Esophagus mucosa (tissue), 1 donor: ENCODE measurements at regions not wholly inside any gene's neighbourhood (a gene's known extent, or its start where the extent isn't known, plus 50 kb on each side); places are given as distances from the start of the nearest gene placed in this dataset.
A peak's percentile ranks its signal among the peaks of the same experiment; 100 is the strongest.
"Not testable (repeated sequence)": the region's sequence is repeated elsewhere in the genome, so short reads cannot be mapped to it uniquely, and the experiment has no call there.

Source experiments
- ATAC-seq: fragments of 200-7000 bp; cut with Tn5 transposase; one replicate; pipeline ENCODE4 v1.9.1; 2020
- donor health status: DM: yes; HTN: yes; CAD: no.

DNA sequence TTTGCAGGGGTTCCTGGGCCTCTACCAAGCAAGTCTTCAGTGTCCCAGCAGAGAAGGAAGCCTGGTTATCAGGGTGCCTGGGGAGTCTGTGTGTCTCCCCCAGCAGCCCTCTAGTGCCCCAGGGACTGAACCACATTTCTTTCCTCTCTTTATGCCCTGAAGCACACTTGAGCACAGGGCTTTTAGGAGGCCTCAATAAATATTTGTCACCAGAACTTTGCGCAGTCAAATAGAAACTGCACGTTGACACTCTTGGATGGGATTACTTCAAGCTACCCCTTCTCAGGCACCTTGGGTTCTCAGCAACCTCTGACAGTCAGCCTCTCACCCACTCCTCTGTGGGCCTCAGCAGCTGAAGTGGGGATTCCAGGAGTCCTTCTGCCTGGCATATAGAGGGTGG, 226.6 kb upstream of the HES1 start:
- no peak for ATAC-seq

DNA sequence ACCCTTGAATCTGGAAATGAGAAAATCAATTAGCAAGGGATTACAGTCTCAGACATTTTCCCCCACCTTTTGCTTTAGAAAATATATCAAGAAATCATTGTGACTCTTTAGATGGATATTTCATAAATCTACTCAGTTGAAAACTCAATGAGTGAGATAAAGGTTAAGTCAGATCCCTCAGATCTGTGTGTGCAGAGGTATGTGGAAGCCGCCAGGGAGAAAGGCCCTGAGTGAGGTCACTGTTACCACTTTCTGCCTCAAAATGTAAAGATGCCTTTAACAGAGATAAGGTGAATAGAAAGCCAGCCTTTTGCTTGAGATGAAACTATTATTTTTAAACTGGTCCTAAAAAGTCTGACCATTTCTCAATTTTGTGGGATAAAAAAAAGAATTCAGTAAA, 225.6 kb upstream of the HES1 start:
- ATAC-seq, result no peak

- peak; percentile 56 for ATAC-seq
Measured at GRCh38 chr3:193910886-193911738, 224.8 kb upstream of the HES1 start.

DNA sequence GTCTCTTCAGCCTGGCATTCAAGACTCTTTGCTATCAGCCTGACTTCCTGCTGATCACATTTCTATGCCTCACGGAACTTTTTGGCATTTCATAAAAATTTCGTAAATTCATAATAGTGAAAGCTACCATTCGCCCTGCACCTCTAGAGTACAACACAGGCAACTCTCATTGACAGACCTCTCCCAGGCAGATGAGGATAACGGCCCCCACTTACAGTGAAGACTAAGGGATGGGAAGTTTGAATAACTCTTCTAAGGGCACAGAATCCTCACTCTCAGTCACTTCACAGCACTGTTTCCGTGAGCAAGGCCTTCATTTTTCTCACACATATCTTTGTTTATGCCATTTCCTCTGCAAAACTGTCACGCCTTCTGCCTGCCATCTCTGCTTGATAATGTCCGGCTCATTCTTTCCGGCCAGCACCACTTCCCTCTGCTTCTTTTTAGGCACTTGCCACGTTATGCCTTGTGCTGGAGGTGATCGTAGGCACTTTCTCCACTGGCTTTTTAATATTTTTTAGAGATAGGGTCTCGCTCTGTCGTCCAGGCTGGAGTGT, 224.1 kb upstream of the HES1 start:
- ATAC-seq, result no peak

DNA sequence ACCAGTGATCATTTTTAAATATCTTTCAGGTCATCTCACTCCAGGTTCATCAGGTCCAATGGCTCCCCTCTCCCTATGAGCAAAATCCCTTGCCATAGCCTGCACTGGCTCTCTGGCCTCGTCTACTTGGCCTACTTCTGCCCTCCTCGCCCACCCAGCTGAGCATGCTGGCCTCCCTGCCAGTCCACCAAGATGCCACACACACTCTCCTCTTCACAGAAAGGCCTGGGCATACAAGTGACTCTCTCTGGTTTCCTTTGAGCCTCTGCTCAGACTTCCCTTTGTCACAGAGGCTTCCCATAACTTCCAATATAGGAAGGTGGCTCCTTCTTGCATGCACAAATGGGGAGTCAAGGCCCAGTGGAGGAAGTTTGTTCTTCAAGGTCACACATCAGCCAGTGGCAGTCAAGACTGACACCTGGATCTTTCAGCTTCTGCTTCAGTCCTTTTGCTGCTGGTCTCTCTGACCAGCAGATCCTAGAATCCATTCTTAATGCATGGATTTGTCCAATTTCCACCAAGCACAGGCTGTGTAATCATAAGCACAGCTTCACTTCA, 223.2 kb upstream of the HES1 start:
- ATAC-seq, result no peak

GRCh38 chr3:193914602-193915001, 221.3 kb upstream of the HES1 start:
- no peak for ATAC-seq

GRCh38 chr3:193915099-193915498, 220.8 kb upstream of the HES1 start:
- ATAC-seq, result no peak

DNA sequence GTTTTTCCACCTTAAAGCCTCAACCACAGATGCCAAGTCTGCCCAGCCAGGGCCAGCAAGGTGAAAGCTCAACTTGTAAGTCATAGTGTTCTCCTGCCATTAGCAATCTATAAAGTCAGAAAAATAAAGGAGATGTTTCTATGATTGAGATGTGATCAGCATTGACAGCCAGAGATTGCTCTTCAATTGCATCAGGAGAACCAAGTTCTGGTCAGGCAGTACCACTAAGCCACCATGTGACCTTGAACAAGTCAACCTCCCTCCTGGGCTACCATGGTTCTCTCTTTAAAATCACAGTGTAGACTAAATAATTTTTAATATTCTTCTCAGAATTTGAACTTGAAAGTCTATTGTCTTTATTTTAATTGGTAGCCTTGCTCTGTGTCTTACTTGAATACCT, 220.3 kb upstream of the HES1 start:
- no peak for ATAC-seq

GRCh38 chr3:193917158-193917557, 218.8 kb upstream of the HES1 start:
- ATAC-seq, result no peak

DNA sequence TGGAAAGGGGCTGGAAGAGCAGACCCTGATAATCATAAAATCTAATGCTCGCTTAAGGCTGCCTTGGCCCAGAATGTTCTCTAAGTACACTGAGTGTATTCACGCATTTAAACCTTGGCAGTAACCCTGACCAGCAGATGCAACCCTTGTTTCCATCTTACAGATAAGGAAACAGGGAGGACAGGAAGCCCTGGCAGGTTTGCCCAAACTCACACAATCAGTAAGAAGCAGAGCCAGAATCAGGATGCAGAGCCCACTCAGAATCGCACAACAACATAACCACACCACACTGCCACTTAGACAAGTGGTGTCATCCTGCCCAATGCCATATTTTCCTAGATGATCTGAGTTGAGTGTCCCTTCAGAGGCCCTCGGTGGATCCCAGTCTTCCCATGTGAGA, 214.5 kb upstream of the HES1 start:
- ATAC-seq, result no peak

DNA sequence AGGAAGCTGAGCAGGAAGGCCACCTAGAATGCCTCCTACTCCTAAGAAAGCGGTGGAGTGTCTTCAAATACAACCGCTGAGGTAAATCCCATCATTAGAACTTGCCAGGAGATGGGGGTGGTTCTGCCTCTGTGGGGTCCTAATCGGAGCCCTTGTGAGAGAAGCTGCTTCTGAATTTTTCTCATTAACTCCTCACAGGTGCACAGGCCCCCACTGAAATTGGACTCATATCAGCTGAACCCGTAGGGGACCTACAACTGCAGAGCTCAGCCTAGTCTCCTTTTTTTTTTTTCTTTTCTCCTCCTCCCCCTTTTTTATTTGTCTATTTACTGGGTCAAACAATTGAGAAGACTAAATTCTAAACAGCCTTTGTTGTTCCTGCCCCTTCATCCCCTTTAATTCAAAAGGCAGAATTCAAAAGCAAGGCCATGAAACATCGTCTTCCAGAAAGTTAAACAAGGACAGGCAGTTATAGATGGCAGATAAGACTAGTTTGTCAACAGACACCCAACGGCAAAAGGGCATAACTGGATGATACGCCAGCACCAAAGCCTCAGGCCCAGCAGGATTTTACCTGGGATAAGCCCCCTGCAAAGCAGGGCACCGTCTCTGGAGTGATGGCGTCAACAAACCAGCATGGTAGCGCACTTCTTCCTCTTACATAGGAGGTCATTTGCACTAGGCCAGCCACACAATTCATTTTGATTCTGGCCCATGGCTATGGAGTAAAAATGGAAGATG, 213.7 kb upstream of the HES1 start:
- no peak for ATAC-seq

- not testable (repeated sequence) for ATAC-seq
Measured at GRCh38 chr3:193923958-193924357, 212.0 kb upstream of the HES1 start.

- ATAC-seq, result not testable (repeated sequence)
Measured at GRCh38 chr3:193926071-193926470, 209.9 kb upstream of the HES1 start.

DNA sequence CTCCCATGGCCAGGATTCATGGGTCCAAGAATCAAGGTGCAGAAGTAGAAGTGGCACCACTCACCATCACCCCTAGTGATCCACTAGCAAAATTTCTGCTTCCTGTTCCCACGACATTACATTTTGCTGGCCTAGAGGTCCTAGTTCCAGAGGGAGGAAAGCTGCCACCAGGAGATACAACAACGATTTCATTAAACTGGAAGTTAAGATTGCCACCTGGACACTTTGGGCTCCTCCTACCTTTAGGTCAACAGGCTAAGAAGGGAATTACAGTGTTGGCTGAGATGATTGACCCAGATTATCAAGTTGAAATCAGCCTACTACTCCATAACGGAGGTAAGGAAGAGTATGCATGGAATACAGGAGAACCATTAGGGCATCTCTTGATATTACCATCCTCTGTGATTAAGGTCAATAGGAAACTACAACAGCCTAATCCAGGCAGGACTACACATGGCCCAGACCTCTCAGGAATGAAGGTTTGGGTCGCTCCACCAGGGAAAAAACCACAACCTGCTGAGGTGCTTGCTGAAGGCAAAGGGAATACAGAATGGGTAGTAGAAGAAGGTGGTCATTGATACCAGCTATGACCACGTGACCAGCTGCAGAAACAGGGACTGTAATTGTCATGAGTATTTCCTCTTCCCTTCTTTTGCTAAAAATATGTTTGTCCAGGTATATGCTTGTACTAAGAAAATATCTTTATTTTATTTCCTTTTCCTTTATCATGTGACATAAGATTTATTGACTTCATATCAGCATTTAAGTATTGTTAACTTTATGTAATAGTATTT, 208.3 kb upstream of the HES1 start:
- ATAC-seq, result not testable (repeated sequence)

DNA sequence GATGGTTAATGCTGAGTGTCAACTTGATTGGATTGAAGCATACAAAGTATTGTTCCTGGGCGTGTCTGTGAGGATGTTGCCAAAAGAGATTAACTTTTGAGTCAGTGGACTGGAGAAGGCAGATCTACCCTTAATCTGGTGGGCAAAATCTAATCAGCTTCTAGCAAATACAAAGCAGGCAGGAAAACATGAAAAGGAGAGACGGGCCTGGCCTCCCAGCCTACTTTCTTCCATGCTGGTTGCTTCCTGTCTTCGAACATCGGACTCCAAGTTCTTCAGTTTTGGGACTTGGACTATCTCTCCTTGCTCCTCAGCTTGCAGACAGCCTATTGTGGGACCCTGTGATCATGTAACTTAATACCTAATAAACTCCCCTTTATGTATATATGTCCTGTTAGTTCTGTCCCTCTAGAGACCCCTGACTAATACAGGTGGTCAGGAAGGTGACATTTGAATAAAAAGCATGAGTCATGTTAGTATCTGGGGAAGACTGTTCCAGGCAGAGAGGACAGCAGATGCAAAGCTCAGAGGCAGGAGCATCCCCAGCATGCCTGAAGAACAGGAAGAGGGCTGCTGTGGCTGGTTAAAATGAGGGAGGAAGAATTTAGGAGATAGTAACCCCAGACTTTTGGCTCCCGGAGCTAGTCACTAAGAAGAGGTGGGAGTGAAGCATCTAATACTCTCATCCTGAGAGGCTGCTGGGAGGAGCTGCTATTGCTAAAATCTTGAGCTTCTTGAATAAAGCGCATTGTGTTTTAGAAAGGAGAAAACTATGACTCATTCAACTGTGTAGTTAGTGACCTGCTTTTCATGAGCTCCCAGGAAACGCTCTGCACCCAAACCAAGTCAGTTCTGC, 207.4 kb upstream of the HES1 start:
- ATAC-seq, result peak; percentile 96

GRCh38 chr3:193929373-193929772, 206.6 kb upstream of the HES1 start:
- ATAC-seq, result no peak

DNA sequence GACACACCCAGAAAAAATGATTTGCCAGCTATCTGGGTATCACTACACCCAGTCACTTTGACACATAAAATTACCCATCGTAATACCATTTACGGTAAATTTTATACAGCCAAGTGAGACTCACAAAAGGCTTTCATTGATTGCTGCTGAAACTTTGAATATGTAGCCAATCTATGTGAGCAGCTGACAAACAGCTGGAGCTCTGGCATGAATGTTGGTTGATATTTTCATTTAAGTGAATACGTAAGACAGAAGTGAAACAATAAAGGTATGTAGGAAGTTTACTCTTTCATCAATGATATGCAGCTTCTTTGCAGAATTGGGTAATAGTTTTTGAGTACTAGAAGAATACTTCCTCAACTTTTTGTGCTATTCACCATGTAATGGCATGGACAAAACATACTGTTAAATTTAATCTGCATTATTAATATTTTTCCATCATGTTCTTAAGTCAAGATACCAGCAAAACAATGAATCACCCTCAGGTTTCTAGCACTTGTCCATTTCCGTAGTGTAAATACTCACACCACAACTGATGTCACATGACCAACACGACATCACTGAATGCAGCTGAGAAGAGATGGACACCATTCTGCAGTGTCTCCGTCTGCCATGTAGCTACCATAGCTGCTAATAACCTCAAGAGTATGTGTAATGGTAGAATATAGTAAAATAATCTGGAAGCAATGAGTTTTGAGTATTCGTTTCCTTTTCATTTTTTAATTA, 205.9 kb upstream of the HES1 start:
- no peak for ATAC-seq

DNA sequence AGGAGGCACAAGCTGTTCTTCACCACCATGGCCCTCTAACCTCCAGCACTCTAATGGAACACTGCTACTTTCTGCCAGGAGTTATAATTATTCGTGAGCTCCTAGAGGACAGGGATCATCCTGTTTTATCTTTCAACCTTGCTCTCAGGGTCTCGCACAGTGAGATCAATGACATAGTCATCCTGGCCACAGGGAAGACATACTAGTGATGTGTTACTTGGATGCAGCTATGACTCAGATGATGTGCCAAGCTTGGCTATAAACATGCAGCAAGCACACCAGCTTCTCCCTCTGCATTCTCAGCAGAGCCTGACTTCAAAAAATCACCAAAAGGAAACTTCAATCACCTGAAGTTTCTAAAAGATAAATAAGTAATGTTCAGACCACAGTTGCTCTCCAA, 203.8 kb upstream of the HES1 start:
- ATAC-seq, result no peak

- no peak for ATAC-seq
Measured at GRCh38 chr3:193932576-193932975, 203.4 kb upstream of the HES1 start.

DNA sequence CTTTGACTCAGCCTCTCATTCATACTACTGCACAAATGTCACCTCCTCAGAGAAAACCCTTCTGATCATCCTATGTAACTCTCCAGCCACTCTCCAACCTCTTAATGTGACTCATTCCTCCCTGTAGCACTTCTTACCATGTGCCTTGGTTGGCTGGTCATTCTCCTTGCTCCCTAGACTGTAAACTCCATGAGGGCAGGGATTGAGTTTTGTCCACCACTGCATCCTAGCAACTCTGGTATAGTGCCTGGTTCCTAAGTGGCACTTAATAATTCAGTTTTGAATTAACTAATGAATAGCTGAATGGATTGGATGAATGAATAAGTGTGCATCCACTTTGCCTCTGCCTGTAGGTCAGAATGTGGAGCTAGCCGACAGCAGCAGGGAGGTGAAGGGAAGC, 202.5 kb upstream of the HES1 start:
- ATAC-seq, result no peak

- ATAC-seq, result no peak
Measured at GRCh38 chr3:193935916-193936315, 200.0 kb upstream of the HES1 start.
